ENCODE measurements at regions not wholly inside any gene's neighbourhood (a gene's known extent, or its start where the extent isn't known, plus 50 kb on each side); places are given as distances from the start of the nearest gene placed in this dataset.

GRCh38 chr7:152513861-152514770 is 78.3 kb upstream of the KMT2C start:
- no peak for TF ChIP-seq CTCF (CRISPR knock-in tag; IDR thresholded peaks at IDR 0.05)
- TF ChIP-seq ZNF75D (CRISPR knock-in tag; IDR thresholded peaks at IDR 0.05; ENCODE audit: borderline replicate concordance): no peak
- TF ChIP-seq SALL1 (CRISPR knock-in tag; IDR thresholded peaks at IDR 0.05): no peak
- TF ChIP-seq NR2F1 (CRISPR knock-in tag; IDR thresholded peaks at IDR 0.05): no peak
- TF ChIP-seq EP300 (IDR thresholded peaks at IDR 0.05; ENCODE audit: low read depth in 2 of 2, low read length in 2 of 2): no peak
- TF ChIP-seq EP300 (CRISPR knock-in tag; IDR thresholded peaks at IDR 0.05; ENCODE audit: borderline replicate concordance): no peak
- TF ChIP-seq SIN3A (IDR thresholded peaks at IDR 0.05; ENCODE audit: borderline replicate concordance, low read depth, low read length): no peak
